Adrenal gland (tissue), 5 donors: ENCODE measurements at regions not wholly inside any gene's neighbourhood (a gene's known extent, or its start where the extent isn't known, plus 50 kb on each side); places are given as distances from the start of the nearest gene placed in this dataset.

Source experiments
- CTCF ChIP-seq, 6 experiments: fragments of 450-650 bp in 4 of 6; fragments of 200-600 bp in 2 of 6; sonication (generic) in 1 of 6; IDR thresholded peaks; 1 replicate in 5 of 6; 2 replicates in 1 of 6; pipeline versions ENCODE4 v1.5.1 to v1.8.0; 2016 to 2021; ENCODE audit warnings: antibody characterized with exemption in 6 of 6, mild to moderate bottlenecking in 2 of 6, moderate library complexity in 1 of 6
- POLR2A ChIP-seq, 2 donors: fragments of 450-650 bp; IDR thresholded peaks; one replicate each; pipeline ENCODE4 v1.6.1; 2017; ENCODE audit warnings: antibody characterized with exemption in 2 of 2, mild to moderate bottlenecking in 2 of 2, moderate library complexity in 1 of 2
- donor health status: DM: no; HTN: no; CAD: no.

- TF ChIP-seq CTCF (IDR thresholded peaks at IDR 0.05) (no peak), POLR2A (IDR thresholded peaks at IDR 0.05) (no peak)
Measured at GRCh38 chr17:83152227-83152744, 72.9 kb downstream of the METRNL start.
